BE2C (cell line): ENCODE measurements at regions not wholly inside any gene's neighbourhood (a gene's known extent, or its start where the extent isn't known, plus 50 kb on each side); places are given as distances from the start of the nearest gene placed in this dataset.
"Not testable (repeated sequence)": the region's sequence is repeated elsewhere in the genome, so short reads cannot be mapped to it uniquely, and the experiment has no call there.

Experiments used
- DNase-seq: peaks from one replicate; pipeline ENCODE4 v3.0.0-alpha.2; 2020
- H3K27me3 ChIP-seq: fragments of 250-450 bp; sonication (Bioruptor Pico); 2 replicates; pipeline ENCODE4 v1.5.1; 2020; ENCODE audit warnings: mild to moderate bottlenecking
- H3K36me3 ChIP-seq: fragments of 250-450 bp; sonication (Bioruptor Pico); 2 replicates; pipeline ENCODE4 v1.5.1; 2020; ENCODE audit warnings: mild to moderate bottlenecking
- H3K4me1 ChIP-seq: fragments of 250-450 bp; sonication (Bioruptor Pico); 2 replicates; pipeline ENCODE4 v1.5.1; 2020
- H3K4me3 ChIP-seq: 2 replicates; pipeline ENCODE4 v1.5.1; 2011; ENCODE audit warnings: low read depth, low read length
- H3K9me3 ChIP-seq: fragments of 250-450 bp; sonication (Bioruptor Pico); 2 replicates; pipeline ENCODE4 v1.5.1; 2020
- CTCF ChIP-seq: IDR thresholded peaks from 2 replicates; pipeline ENCODE4 v1.5.1; 2012; ENCODE audit warnings: mild to moderate bottlenecking, low read depth, low read length

- not testable (repeated sequence) for H3K4me3 ChIP-seq, H3K36me3 ChIP-seq
Observed at GRCh38 chr6:142016666-142017065, 116.1 kb upstream of the GJE1 start.

GRCh38 chr6:142015463-142015862, 117.3 kb upstream of the GJE1 start:
- not testable (repeated sequence) for H3K4me1 ChIP-seq, H3K36me3 ChIP-seq, H3K9me3 ChIP-seq, H3K4me3 ChIP-seq, H3K27me3 ChIP-seq, DNase-seq

More at GRCh38 chr6:142016666-142017065, 116.1 kb upstream of the GJE1 start:
- not testable (repeated sequence) for H3K9me3 ChIP-seq, H3K27me3 ChIP-seq, DNase-seq, H3K4me1 ChIP-seq

GRCh38 chr6:142015011-142015410, 117.7 kb upstream of the GJE1 start:
- no peaks in the 10 kb centered on the region for H3K4me1 ChIP-seq
- H3K4me3 ChIP-seq: no peak overlapping the region
- no peak for TF ChIP-seq CTCF
- H3K9me3 ChIP-seq: no peaks in the 10 kb centered on the region
- DNase-seq: no peak
- no peaks in the 10 kb centered on the region for H3K36me3 ChIP-seq
- H3K27me3 ChIP-seq: no peaks in the 10 kb centered on the region

GRCh38 chr6:142014515-142014914, 118.2 kb upstream of the GJE1 start:
- Histone ChIP-seq H3K36me3 (no peaks in the 10 kb centered on the region), H3K9me3 (no peaks in the 10 kb centered on the region), H3K4me3 (no peak overlapping the region), H3K4me1 (no peaks in the 10 kb centered on the region), H3K27me3 (no peaks in the 10 kb centered on the region)
- no peak for DNase-seq
- TF ChIP-seq CTCF: no peak

GRCh38 chr6:142013875-142014495, 118.7 kb upstream of the GJE1 start:
- no peak overlapping the region for H3K4me3 ChIP-seq
- no peaks in the 10 kb centered on the region for H3K4me1 ChIP-seq
- H3K9me3 ChIP-seq: no peaks in the 10 kb centered on the region
- no peak for TF ChIP-seq CTCF
- no peak for DNase-seq
- no peaks in the 10 kb centered on the region for H3K36me3 ChIP-seq
- H3K27me3 ChIP-seq: no peaks in the 10 kb centered on the region

- Histone ChIP-seq H3K4me1 (no peaks in the 10 kb centered on the region), H3K4me3 (no peak overlapping the region), H3K27me3 (no peaks in the 10 kb centered on the region), H3K36me3 (no peaks in the 10 kb centered on the region), H3K9me3 (no peaks in the 10 kb centered on the region)
- TF ChIP-seq CTCF: no peak
- no peak for DNase-seq
Observed at GRCh38 chr6:142013287-142013686, 119.4 kb upstream of the GJE1 start.

GRCh38 chr6:142011775-142012174, 121.0 kb upstream of the GJE1 start:
- no peaks in the 10 kb centered on the region for H3K9me3 ChIP-seq
- no peaks in the 10 kb centered on the region for H3K27me3 ChIP-seq
- H3K4me3 ChIP-seq: no peak overlapping the region
- DNase-seq: no peak
- TF ChIP-seq CTCF: no peak
- H3K4me1 ChIP-seq: no peaks in the 10 kb centered on the region
- H3K36me3 ChIP-seq: no peaks in the 10 kb centered on the region
